Gastroesophageal sphincter (tissue), 4 donors: ENCODE measurements at regions not wholly inside any gene's neighbourhood (a gene's known extent, or its start where the extent isn't known, plus 50 kb on each side); places are given as distances from the start of the nearest gene placed in this dataset.

ENCODE experiments used
- ATAC-seq: fragments of 150-250 bp; one replicate; pipeline ENCODE4 v1.9.1; 2016; ENCODE audit warnings: mild to moderate bottlenecking, moderate library complexity
- H3K27ac ChIP-seq, 4 donors: fragments of 200-600 bp; sonication (generic) in 3 of 4; 1 replicate in 3 of 4; 2 replicates in 1 of 4; pipeline ENCODE4 v1.5.1; 2016 to 2019
- H3K27me3 ChIP-seq: fragments of 200-600 bp; sonication (generic); one replicate; pipeline ENCODE4 v1.5.1; 2019
- H3K36me3 ChIP-seq, 2 donors: fragments of 200-600 bp; sonication (generic); one replicate each; pipeline ENCODE4 v1.5.1; 2019; ENCODE audit warnings: control low read depth in 1 of 2
- H3K4me1 ChIP-seq, 3 donors: fragments of 200-600 bp; sonication (generic); 1 replicate in 2 of 3; 2 replicates in 1 of 3; pipeline ENCODE4 v1.5.1; 2016 to 2019; ENCODE audit warnings: control low read depth in 2 of 3
- H3K4me3 ChIP-seq, 2 donors: fragments of 200-600 bp; sonication (generic); one replicate each; pipeline ENCODE4 v1.5.1; 2019; ENCODE audit warnings: mild to moderate bottlenecking in 1 of 2, moderate library complexity in 1 of 2
- H3K9me3 ChIP-seq, 3 donors: fragments of 200-600 bp; sonication (generic); one replicate each; pipeline ENCODE4 v1.5.1; 2017 to 2019; ENCODE audit warnings: control low read depth in 2 of 3
- EP300 ChIP-seq: sonication (generic); formaldehyde crosslinking; IDR thresholded peaks from one replicate; pipeline ENCODE4 v1.6.1; 2017; ENCODE audit warnings: antibody characterized with exemption, mild to moderate bottlenecking
- POLR2A ChIP-seq, 2 donors: fragments of 450-650 bp; IDR thresholded peaks; one replicate each; pipeline ENCODE4 v1.6.1; 2017; ENCODE audit warnings: antibody characterized with exemption in 2 of 2, mild to moderate bottlenecking in 2 of 2, moderate library complexity in 1 of 2
- POLR2AphosphoS5 ChIP-seq: sonication (generic); formaldehyde crosslinking; IDR thresholded peaks from one replicate; pipeline ENCODE4 v1.6.1; 2017; ENCODE audit warnings: antibody characterized with exemption
- WGBS, 2 donors: methylation state at CpG; one replicate each; pipeline ENCODE4 v1.1.5; 2018; ENCODE audit warnings: low coverage in 1 of 2; 5-methylcytosine and 5-hydroxymethylcytosine counted together
- TF ChIP-seq, protein P1 (sequence below), 4 experiments: fragments of 200-600 bp in 2 of 4; fragments of 450-650 bp in 2 of 4; sonication (generic) in 1 of 4; IDR thresholded peaks; one replicate each; pipeline ENCODE4 v1.5.1; 2017 to 2019; ENCODE audit warnings: antibody characterized with exemption in 4 of 4, mild to moderate bottlenecking in 2 of 4, moderate library complexity in 2 of 4

GRCh38 chr4:8771666-8772065, 100.0 kb downstream of the HMX1 start:
- H3K4me1 ChIP-seq: no peaks in the 10 kb centered on the region
- H3K27ac ChIP-seq: no peak overlapping the region
- no peak for ATAC-seq
- no peaks in the 10 kb centered on the region for H3K9me3 ChIP-seq
- TF ChIP-seq EP300 (no peak), POLR2A (IDR thresholded peaks at IDR 0.05) (no peak)
- H3K36me3 ChIP-seq: no peaks in the 10 kb centered on the region
- no peak overlapping the region for H3K4me3 ChIP-seq
- peaks cover 36% of the 10 kb centered on the region for H3K27me3 ChIP-seq
- WGBS, 2 donors: no CpG with 5 or more reads among the region's 10 CpGs

GRCh38 chr4:8771258-8771590, 100.4 kb downstream of the HMX1 start:
- H3K4me1 ChIP-seq: no peaks in the 10 kb centered on the region
- no peaks in the 10 kb centered on the region for H3K9me3 ChIP-seq
- no peak overlapping the region for H3K4me3 ChIP-seq
- peaks cover 40% of the 10 kb centered on the region for H3K27me3 ChIP-seq
- H3K27ac ChIP-seq: no peak overlapping the region
- H3K36me3 ChIP-seq: no peaks in the 10 kb centered on the region
- no peak for ATAC-seq
- WGBS, 2 donors: 26 to 60% methylated on average over 1 to 4 of the region's 8 CpGs
- TF ChIP-seq, protein P1, sequence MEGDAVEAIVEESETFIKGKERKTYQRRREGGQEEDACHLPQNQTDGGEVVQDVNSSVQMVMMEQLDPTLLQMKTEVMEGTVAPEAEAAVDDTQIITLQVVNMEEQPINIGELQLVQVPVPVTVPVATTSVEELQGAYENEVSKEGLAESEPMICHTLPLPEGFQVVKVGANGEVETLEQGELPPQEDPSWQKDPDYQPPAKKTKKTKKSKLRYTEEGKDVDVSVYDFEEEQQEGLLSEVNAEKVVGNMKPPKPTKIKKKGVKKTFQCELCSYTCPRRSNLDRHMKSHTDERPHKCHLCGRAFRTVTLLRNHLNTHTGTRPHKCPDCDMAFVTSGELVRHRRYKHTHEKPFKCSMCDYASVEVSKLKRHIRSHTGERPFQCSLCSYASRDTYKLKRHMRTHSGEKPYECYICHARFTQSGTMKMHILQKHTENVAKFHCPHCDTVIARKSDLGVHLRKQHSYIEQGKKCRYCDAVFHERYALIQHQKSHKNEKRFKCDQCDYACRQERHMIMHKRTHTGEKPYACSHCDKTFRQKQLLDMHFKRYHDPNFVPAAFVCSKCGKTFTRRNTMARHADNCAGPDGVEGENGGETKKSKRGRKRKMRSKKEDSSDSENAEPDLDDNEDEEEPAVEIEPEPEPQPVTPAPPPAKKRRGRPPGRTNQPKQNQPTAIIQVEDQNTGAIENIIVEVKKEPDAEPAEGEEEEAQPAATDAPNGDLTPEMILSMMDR (IDR thresholded peaks at IDR 0.05): no peak
- TF ChIP-seq POLR2AphosphoS5: no peak
- TF ChIP-seq EP300: no peak
- no peak for TF ChIP-seq POLR2A (IDR thresholded peaks at IDR 0.05)

DNA sequence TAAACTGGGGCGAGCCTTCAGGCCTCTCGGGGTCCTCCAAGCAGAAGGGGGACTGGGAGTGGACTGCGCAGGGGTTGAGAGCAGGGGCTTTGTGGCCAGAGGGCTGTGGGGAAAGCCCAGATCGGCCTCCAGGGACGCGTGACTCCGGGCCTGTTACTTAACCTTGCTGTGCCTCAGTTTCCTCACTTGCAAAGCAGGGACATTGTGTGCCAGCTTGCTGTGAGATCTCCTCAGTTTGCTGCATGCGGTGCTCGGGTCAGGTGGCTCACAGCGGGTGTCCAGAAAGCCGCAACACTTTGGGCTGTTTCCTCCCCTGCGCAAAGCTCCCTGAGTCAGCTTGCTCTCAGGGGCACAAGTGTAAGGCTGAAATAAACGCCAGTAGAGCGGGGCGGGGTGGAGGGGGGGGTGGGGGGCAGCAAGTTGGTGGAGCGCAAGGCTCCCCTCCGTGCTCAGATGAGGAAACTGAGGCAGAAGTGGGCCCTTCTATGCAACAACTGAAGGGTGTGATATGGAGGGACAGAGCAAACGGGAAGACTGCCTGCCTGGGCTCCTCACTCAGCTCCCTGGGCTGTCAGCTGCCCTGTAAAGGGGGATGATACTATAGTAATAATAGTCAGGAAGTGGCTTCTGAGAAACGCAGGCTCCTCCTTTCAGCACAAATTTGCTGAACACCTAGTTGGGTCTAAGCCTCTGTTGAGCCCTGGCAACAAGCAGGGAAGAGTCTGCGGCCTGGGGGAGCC, 101.0 kb downstream of the HMX1 start:
- Histone ChIP-seq H3K36me3 (no peaks in the 10 kb centered on the region), H3K9me3 (no peaks in the 10 kb centered on the region), H3K27ac (no peak overlapping the region), H3K4me3 (no peak overlapping the region), H3K27me3 (peaks cover 45% of the 10 kb centered on the region), H3K4me1 (no peaks in the 10 kb centered on the region)
- no peak for ATAC-seq
- 42 to 92% methylated on average over 4 to 6 of the region's 20 CpGs for WGBS, 2 donors
- TF ChIP-seq POLR2A (IDR thresholded peaks at IDR 0.05): no peak
- TF ChIP-seq, protein P1 (IDR thresholded peaks at IDR 0.05): no peak
- no peak for TF ChIP-seq EP300
- TF ChIP-seq POLR2AphosphoS5: no peak

DNA sequence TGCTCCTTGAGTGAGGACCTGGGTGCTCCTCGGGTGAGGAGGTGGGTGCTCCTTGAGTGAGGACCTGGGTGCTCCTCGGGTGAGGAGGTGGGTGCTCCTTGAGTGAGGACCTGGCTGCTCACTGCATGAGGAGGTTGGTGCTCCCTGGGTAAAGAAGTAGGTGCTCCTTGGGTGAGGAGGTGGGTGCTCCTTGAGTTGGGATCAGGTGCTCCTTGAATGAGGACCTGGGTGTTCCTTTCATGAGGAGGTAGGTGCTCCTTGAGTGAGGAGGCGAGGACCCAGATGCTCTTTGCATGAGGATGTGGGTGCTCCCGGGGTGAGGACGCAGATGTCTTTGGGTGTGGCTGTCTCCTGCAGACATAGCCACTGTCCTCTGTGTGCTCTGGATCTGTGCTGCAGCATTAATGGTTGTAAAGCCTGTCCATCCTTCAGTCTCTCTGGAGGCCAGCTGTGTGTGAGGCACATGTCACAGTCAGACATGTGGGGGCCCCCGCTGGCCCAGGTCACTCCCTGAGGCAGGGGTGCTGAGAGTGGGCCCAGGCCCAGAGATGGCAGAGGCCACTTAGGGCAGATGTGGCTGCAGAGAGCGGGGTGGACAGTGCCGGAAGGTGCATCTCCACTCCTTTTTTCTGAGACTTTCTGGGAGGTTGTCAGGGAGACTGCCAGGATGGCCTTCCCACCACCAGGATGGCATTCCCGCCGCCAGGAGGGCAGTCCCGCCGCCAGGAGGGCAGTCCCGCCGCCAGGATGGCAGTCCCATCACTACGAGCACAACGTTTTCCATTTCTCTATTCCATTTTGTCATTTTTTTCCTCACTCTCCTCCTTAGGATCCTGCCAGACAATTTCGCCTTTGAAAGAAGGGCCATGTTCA, 101.8 kb downstream of the HMX1 start:
- H3K36me3 ChIP-seq: no peaks in the 10 kb centered on the region
- 88% methylated on average over 5 of the region's 17 CpGs; no CpG with 5 or more reads in 1 of the 2 donors for WGBS, 2 donors
- H3K27me3 ChIP-seq: peaks cover 53% of the 10 kb centered on the region
- H3K9me3 ChIP-seq: no peaks in the 10 kb centered on the region
- H3K4me3 ChIP-seq: no peak overlapping the region
- TF ChIP-seq POLR2A (IDR thresholded peaks at IDR 0.05): no peak
- no peak for ATAC-seq
- H3K27ac ChIP-seq: no peak overlapping the region
- no peaks in the 10 kb centered on the region for H3K4me1 ChIP-seq

GRCh38 chr4:8768357-8768999, 103.2 kb downstream of the HMX1 start:
- Histone ChIP-seq H3K4me1 (no peaks in the 10 kb centered on the region), H3K27ac (no peak overlapping the region), H3K4me3 (no peak overlapping the region), H3K27me3 (peaks cover 57% of the 10 kb centered on the region), H3K36me3 (no peaks in the 10 kb centered on the region), H3K9me3 (no peaks in the 10 kb centered on the region)
- 82% methylated on average over 3 to 8 of the region's 20 CpGs for WGBS, 2 donors
- ATAC-seq: no peak
- TF ChIP-seq EP300 (no peak), POLR2A (IDR thresholded peaks at IDR 0.05) (no peak), POLR2AphosphoS5 (no peak)
- TF ChIP-seq, protein P1 (IDR thresholded peaks at IDR 0.05): no peak
